ENCODE measurements at regions not wholly inside any gene's neighbourhood (a gene's known extent, or its start where the extent isn't known, plus 50 kb on each side); places are given as distances from the start of the nearest gene placed in this dataset.
"Not testable (repeated sequence)": the region's sequence is repeated elsewhere in the genome, so short reads cannot be mapped to it uniquely, and the experiment has no call there.

DNA sequence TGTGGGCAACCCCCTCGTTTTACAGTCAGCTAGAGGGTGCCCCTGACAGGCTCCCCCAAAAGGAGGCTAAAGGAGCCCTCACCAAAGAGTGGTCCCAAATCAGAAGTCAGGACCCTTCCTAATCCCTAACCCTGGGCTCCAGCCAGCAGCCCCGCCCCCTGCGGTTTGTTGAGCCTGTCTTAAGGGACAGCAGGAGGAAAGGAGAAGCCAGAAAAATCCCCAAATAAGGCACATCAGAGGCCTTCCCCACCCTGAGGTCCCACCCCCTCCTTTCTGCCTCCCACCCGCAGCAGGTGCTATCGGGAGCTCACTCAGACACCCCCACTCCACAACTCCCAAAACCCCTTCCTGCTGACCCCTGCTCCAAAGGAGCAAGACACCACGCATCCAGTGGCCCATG lies 127.2 kb downstream of the TNFRSF13B start:
- H3K4me3 ChIP-seq (ENCODE audit: low read length); POLR2A ChIA-PET; H3K36me3 Mint-ChIP-seq; H3K27me3 Mint-ChIP-seq; ATAC-seq; CTCF ChIA-PET; H3K4me1 Mint-ChIP-seq; H3K4me3 Mint-ChIP-seq; H3K27ac ChIP-seq (ENCODE audit: low read depth, low read length); DNase-seq; H3K9me3 ChIP-seq (ENCODE audit: control insufficient read depth in 2 of 3, low read length in 3 of 3); intact Hi-C loops (cut with micrococcal nuclease); H3K27ac Mint-ChIP-seq; H3K9me3 Mint-ChIP-seq; H3K36me3 ChIP-seq (ENCODE audit: control insufficient read depth in 2 of 3, insufficient read depth in 3 of 3, low read length in 3 of 3); H3K4me1 ChIP-seq (ENCODE audit: control insufficient read depth in 2 of 2, insufficient read depth in 2 of 2, low read length in 2 of 2); H3K27me3 ChIP-seq (ENCODE audit: control insufficient read depth in 2 of 2, insufficient read depth in 2 of 2, low read length in 2 of 2): not testable (repeated sequence)

DNA sequence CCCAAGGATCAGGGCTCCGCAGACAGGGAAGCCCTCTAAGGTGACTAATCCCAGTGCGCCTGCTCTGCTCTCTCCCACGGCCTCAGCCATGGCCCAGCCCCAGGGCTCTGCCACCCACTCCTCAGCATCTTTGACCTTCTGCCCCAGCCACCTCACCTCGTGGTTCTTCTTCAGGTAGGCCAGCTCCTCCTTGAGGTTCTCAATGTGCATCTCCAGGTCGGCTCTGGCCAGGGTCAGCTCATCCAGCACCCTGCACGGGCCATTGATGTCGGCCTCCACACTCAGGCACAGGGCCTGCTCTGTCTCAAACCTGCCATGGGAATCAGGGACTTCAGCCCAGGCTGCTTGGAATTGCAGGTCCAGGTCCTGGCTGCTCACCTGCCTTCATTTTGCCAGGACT lies 128.4 kb downstream of the TNFRSF13B start:
- H3K9me3 ChIP-seq (ENCODE audit: control insufficient read depth in 2 of 3, low read length in 3 of 3); CTCF ChIA-PET; H3K27ac Mint-ChIP-seq; intact Hi-C loops (cut with micrococcal nuclease); DNase-seq; H3K36me3 ChIP-seq (ENCODE audit: control insufficient read depth in 2 of 3, insufficient read depth in 3 of 3, low read length in 3 of 3); H3K4me1 ChIP-seq (ENCODE audit: control insufficient read depth in 2 of 2, insufficient read depth in 2 of 2, low read length in 2 of 2); H3K27ac ChIP-seq (ENCODE audit: low read depth, low read length); H3K9me3 Mint-ChIP-seq; H3K4me1 Mint-ChIP-seq; H3K4me3 Mint-ChIP-seq; ATAC-seq; H3K27me3 Mint-ChIP-seq; POLR2A ChIA-PET; H3K4me3 ChIP-seq (ENCODE audit: low read length); H3K36me3 Mint-ChIP-seq; H3K27me3 ChIP-seq (ENCODE audit: control insufficient read depth in 2 of 2, insufficient read depth in 2 of 2, low read length in 2 of 2): not testable (repeated sequence)

DNA sequence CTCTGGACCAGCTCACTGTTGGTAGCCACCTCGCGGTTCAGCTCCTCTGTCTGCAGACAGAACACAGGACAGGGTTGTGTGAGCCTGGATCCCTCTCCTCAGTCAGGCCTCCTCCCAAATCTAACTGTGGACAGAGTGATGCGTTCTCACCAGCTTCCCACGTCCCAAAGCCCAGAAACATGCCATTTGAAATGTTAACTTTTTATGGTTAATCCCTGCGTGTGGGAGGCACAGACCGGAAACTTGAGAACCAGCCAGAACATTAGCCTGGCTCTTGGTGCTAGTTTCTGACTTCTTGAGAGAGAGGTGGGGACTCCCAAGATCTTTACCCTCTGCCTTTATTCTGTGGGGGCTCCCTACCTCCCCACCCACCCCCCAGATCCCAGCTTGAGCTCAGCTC lies 129.6 kb downstream of the TNFRSF13B start:
- H3K36me3 ChIP-seq (ENCODE audit: control insufficient read depth in 2 of 3, insufficient read depth in 3 of 3, low read length in 3 of 3); H3K36me3 Mint-ChIP-seq; H3K9me3 ChIP-seq (ENCODE audit: control insufficient read depth in 2 of 3, low read length in 3 of 3); H3K4me3 Mint-ChIP-seq; ATAC-seq; DNase-seq; POLR2A ChIA-PET; H3K27me3 ChIP-seq (ENCODE audit: control insufficient read depth in 2 of 2, insufficient read depth in 2 of 2, low read length in 2 of 2); H3K9me3 Mint-ChIP-seq; H3K27me3 Mint-ChIP-seq; CTCF ChIA-PET; H3K4me1 Mint-ChIP-seq; intact Hi-C loops (cut with micrococcal nuclease); H3K27ac Mint-ChIP-seq; H3K4me3 ChIP-seq (ENCODE audit: low read length); H3K27ac ChIP-seq (ENCODE audit: low read depth, low read length); H3K4me1 ChIP-seq (ENCODE audit: control insufficient read depth in 2 of 2, insufficient read depth in 2 of 2, low read length in 2 of 2): not testable (repeated sequence)

DNA sequence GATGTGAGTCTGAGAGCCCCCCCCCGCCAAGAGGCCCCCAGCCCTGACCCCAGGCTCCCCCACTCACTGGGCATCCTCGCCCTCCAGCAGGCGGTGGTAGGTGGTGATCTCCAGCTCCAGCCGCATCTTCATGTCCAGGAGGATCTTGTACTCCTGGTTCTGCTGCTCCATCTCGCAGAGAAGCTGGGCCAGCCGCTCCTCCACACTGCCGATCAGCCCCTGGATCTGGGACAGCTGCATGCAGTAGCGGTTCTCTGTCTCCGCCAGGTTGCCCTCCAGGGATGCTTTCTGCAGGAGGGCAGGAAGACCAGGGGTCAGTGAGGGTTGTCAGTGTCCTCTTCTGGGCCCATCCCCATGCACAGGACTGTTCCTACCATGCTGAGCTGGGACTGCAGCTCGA lies 130.0 kb downstream of the TNFRSF13B start:
- H3K27ac ChIP-seq (ENCODE audit: low read depth, low read length); H3K36me3 ChIP-seq (ENCODE audit: control insufficient read depth in 2 of 3, insufficient read depth in 3 of 3, low read length in 3 of 3); H3K27ac Mint-ChIP-seq; H3K9me3 Mint-ChIP-seq; intact Hi-C loops (cut with micrococcal nuclease); POLR2A ChIA-PET; H3K4me3 ChIP-seq (ENCODE audit: low read length); H3K27me3 ChIP-seq (ENCODE audit: control insufficient read depth in 2 of 2, insufficient read depth in 2 of 2, low read length in 2 of 2); CTCF ChIA-PET; DNase-seq; H3K27me3 Mint-ChIP-seq; ATAC-seq; H3K4me3 Mint-ChIP-seq; H3K4me1 ChIP-seq (ENCODE audit: control insufficient read depth in 2 of 2, insufficient read depth in 2 of 2, low read length in 2 of 2); H3K36me3 Mint-ChIP-seq; H3K4me1 Mint-ChIP-seq; H3K9me3 ChIP-seq (ENCODE audit: control insufficient read depth in 2 of 3, low read length in 3 of 3): not testable (repeated sequence)

DNA sequence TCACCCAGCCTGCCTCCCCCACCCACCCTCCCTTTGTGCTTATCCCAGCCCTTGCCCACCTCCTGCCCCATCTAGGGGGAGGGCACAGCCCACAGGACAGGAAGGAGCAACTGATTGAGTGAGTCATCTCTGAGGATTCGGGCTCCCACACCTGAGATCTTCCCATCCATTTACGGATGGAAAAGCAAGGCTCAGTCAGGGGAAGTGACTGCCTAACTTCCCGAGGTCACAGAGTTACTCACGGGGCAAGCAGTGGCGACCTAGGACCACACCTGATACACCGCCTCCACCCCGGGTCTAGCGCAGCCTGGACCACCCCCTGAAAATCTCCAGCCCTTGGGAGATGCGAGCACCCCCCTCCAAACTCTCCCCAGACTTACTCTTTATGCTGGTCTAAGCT lies 131.7 kb downstream of the TNFRSF13B start:
- H3K4me3 ChIP-seq (ENCODE audit: low read length); H3K4me1 Mint-ChIP-seq; H3K9me3 Mint-ChIP-seq; H3K27ac ChIP-seq (ENCODE audit: low read depth, low read length); H3K36me3 Mint-ChIP-seq; H3K27ac Mint-ChIP-seq; ATAC-seq; H3K27me3 ChIP-seq (ENCODE audit: control insufficient read depth in 2 of 2, insufficient read depth in 2 of 2, low read length in 2 of 2); H3K36me3 ChIP-seq (ENCODE audit: control insufficient read depth in 2 of 3, insufficient read depth in 3 of 3, low read length in 3 of 3); intact Hi-C loops (cut with micrococcal nuclease); DNase-seq; H3K27me3 Mint-ChIP-seq; H3K4me3 Mint-ChIP-seq; H3K4me1 ChIP-seq (ENCODE audit: control insufficient read depth in 2 of 2, insufficient read depth in 2 of 2, low read length in 2 of 2); CTCF ChIA-PET; POLR2A ChIA-PET; H3K9me3 ChIP-seq (ENCODE audit: control insufficient read depth in 2 of 3, low read length in 3 of 3): not testable (repeated sequence)

DNA sequence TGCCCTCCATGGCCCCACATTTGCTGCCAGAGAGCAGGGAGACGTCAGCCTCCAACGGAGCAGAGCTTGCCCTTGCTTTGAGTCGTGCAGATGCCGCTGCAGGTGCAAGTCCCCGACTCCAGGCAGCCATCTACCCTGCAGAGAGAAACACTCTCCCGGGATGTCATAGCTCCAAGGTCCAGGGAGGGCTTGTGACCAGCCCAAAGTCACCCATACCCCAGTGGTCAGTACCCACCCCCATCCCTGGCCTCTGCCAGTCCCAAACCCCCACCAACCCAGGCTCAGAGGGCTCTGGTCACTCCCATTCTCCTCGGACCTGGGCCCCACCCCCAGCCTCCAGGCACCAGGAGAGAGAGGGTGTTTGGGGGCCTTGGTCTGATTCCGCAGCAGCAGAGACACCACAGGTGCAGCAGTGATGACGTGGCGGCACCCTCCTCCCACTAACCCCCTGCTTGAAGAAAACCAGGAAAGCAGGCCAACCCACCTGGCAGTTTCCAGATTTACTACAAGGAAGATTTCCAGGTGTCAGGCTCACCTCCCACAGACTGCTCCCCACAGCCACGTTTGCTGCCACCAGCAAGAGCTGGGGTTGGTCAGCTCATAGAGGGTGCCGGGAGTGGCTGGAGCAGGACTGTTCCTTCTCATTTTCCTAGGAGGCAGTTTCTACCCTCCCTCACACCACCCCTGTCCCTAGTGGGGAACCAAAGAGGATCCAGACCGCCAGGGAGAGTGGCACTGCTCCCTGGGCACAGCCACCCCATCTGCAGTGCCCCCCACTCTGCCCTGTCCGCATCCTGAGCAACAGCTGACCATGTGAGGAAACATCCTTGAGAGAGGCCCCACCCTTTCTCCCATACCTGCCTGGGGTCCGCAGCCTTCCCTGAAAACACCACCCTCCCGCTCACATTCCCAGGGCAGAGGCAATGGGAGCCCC lies 132.4 kb downstream of the TNFRSF13B start:
- H3K4me1 Mint-ChIP-seq; DNase-seq; POLR2A ChIA-PET; H3K9me3 ChIP-seq (ENCODE audit: control insufficient read depth in 2 of 3, low read length in 3 of 3); H3K36me3 ChIP-seq (ENCODE audit: control insufficient read depth in 2 of 3, insufficient read depth in 3 of 3, low read length in 3 of 3); H3K4me1 ChIP-seq (ENCODE audit: control insufficient read depth in 2 of 2, insufficient read depth in 2 of 2, low read length in 2 of 2); H3K27ac ChIP-seq (ENCODE audit: low read depth, low read length); H3K36me3 Mint-ChIP-seq; H3K4me3 ChIP-seq (ENCODE audit: low read length); H3K9me3 Mint-ChIP-seq; intact Hi-C loops (cut with micrococcal nuclease); H3K27me3 ChIP-seq (ENCODE audit: control insufficient read depth in 2 of 2, insufficient read depth in 2 of 2, low read length in 2 of 2); H3K4me3 Mint-ChIP-seq; H3K27ac Mint-ChIP-seq; CTCF ChIA-PET; H3K27me3 Mint-ChIP-seq; ATAC-seq: not testable (repeated sequence)

DNA sequence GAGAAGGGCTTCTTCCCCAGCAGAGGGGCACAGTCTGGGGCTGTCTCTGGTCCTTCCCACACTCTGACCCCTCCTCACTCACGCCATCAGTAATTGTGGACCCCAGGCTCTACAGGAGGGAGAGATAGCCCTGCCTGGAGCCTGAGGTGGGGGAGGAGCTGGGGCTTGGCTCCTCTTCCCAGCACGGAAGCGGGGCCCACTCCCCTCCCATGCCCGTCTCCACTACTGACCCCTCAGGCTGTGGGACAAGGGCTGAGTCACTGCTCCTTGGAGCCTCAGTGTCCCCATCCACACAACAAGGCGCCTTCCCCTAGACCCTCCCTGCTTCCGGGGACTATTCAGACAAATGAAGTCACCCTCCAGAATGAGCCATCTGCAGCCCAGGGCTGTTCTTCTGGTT lies 133.1 kb downstream of the TNFRSF13B start:
- H3K4me3 ChIP-seq (ENCODE audit: low read length); H3K36me3 ChIP-seq (ENCODE audit: control insufficient read depth in 2 of 3, insufficient read depth in 3 of 3, low read length in 3 of 3); ATAC-seq; H3K9me3 ChIP-seq (ENCODE audit: control insufficient read depth in 2 of 3, low read length in 3 of 3); H3K4me3 Mint-ChIP-seq; DNase-seq; H3K27ac Mint-ChIP-seq; CTCF ChIA-PET; H3K36me3 Mint-ChIP-seq; intact Hi-C loops (cut with micrococcal nuclease); H3K4me1 Mint-ChIP-seq; H3K27me3 ChIP-seq (ENCODE audit: control insufficient read depth in 2 of 2, insufficient read depth in 2 of 2, low read length in 2 of 2); H3K27ac ChIP-seq (ENCODE audit: low read depth, low read length); H3K27me3 Mint-ChIP-seq; POLR2A ChIA-PET; H3K9me3 Mint-ChIP-seq; H3K4me1 ChIP-seq (ENCODE audit: control insufficient read depth in 2 of 2, insufficient read depth in 2 of 2, low read length in 2 of 2): not testable (repeated sequence)
